ENCODE measurements at regions not wholly inside any gene's neighbourhood (a gene's known extent, or its start where the extent isn't known, plus 50 kb on each side); places are given as distances from the start of the nearest gene placed in this dataset.

GRCh38 chr12:97222391-97222790, 240.2 kb upstream of the RMST start:
- TF ChIP-seq EZH2phosphoT487 (IDR thresholded peaks at IDR 0.05; ENCODE audit: borderline replicate concordance, low read length) (no peak), CTCF (IDR thresholded peaks at IDR 0.05; ENCODE audit: low read depth, low read length, poor library complexity, severe bottlenecking) (no peak)

Measured in DOHH2 (cell line).